ENCODE measurements at regions not wholly inside any gene's neighbourhood (a gene's known extent, or its start where the extent isn't known, plus 50 kb on each side); places are given as distances from the start of the nearest gene placed in this dataset.

DNA sequence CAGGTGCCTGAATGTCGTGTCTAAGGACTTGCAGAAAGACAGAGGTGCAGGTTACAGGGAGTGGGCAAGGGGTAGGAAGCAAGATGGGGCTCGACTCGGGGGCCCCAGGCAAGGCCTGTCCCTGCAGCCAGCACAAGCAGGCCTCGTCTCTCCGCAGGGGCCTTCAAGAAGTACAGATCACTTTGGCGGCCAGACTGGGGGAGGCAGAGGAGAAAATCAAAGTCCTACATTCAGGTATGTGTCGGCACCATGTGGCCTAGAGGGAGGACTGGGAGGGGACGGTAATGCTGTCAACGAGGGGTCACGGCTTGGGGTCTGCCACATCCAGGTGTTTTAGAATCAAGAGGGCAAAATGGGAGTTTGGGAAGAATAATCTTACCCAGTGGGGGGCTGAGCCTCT is 73.7 kb downstream of the PHETA1 start (continued):
- TF ChIP-seq, protein P1, sequence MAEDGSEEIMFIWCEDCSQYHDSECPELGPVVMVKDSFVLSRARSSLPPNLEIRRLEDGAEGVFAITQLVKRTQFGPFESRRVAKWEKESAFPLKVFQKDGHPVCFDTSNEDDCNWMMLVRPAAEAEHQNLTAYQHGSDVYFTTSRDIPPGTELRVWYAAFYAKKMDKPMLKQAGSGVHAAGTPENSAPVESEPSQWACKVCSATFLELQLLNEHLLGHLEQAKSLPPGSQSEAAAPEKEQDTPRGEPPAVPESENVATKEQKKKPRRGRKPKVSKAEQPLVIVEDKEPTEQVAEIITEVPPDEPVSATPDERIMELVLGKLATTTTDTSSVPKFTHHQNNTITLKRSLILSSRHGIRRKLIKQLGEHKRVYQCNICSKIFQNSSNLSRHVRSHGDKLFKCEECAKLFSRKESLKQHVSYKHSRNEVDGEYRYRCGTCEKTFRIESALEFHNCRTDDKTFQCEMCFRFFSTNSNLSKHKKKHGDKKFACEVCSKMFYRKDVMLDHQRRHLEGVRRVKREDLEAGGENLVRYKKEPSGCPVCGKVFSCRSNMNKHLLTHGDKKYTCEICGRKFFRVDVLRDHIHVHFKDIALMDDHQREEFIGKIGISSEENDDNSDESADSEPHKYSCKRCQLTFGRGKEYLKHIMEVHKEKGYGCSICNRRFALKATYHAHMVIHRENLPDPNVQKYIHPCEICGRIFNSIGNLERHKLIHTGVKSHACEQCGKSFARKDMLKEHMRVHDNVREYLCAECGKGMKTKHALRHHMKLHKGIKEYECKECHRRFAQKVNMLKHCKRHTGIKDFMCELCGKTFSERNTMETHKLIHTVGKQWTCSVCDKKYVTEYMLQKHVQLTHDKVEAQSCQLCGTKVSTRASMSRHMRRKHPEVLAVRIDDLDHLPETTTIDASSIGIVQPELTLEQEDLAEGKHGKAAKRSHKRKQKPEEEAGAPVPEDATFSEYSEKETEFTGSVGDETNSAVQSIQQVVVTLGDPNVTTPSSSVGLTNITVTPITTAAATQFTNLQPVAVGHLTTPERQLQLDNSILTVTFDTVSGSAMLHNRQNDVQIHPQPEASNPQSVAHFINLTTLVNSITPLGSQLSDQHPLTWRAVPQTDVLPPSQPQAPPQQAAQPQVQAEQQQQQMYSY (CRISPR knock-in tag; IDR thresholded peaks at IDR 0.05), result no peak
- no peak for TF ChIP-seq GTF2I (CRISPR knock-in tag; conservative IDR thresholded peaks at IDR 0.05)

DNA sequence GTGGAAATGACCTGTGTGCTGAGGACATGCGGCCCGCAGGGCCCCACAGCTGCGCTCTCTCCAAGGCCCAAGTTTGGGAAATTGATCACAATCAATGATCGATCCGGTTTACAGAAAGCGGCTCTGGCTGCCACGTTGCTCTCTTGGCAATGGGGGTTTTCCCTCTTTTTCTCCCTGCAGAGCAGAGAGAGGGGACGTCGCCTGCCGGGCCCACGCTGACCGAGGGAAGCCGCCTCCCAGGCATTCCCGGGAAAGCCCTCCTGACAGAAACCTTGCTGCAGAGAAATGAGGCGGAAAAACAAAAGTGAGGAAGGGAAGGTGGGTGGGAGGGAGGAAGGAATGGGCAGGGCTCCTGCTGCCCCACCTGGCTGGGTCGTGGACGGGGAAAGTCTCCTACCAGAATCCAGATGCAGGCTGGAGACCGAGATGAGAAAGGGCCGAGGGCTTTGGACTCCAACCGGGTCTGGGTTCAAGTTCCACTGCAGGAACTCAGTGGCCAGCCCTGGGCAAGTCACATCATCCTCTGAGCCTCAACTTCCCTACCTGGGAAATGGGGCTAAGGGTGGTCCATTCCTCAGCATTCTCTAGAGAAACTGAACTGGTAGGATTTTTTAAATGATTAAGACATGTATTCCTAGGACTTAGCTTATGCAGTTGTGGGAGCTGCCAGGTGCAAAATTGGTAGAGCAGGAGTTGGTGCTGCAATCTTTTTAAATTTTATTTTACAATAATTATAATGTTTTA is 75.5 kb downstream of the PHETA1 start:
- Mint-ChIP-seq H3K4me1 (peaks cover 6% of the 10 kb centered on the region; the same call in 1 of the 2 replicates), H3K4me3 (no peak overlapping the region), H3K36me3 (peaks cover 8% of the 10 kb centered on the region), H3K9me3 (peaks cover 8% of the 10 kb centered on the region), H3K27me3 (ENCODE audit: low read depth) (no peaks in the 10 kb centered on the region), H3K27ac (no peak overlapping the region; the same call in 1 of the 2 replicates)
- ChIA-PET POLR2A (no interaction called here), CTCF (no interaction called here)
- no peak for DNase-seq (ENCODE audit: low spot score)
- no peak for ATAC-seq
- TF ChIP-seq EMX1 (CRISPR knock-in tag; IDR thresholded peaks at IDR 0.05), result no peak
- no peak for TF ChIP-seq SOX15 (CRISPR knock-in tag; IDR thresholded peaks at IDR 0.05)
- TF ChIP-seq, protein P2, sequence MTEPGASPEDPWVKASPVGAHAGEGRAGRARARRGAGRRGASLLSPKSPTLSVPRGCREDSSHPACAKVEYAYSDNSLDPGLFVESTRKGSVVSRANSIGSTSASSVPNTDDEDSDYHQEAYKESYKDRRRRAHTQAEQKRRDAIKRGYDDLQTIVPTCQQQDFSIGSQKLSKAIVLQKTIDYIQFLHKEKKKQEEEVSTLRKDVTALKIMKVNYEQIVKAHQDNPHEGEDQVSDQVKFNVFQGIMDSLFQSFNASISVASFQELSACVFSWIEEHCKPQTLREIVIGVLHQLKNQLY (CRISPR knock-in tag; IDR thresholded peaks at IDR 0.05), result no peak
- no peak for TF ChIP-seq OVOL2 (CRISPR knock-in tag; IDR thresholded peaks at IDR 0.05; ENCODE audit: borderline replicate concordance)
- TF ChIP-seq ZNF219 (CRISPR knock-in tag; IDR thresholded peaks at IDR 0.05; ENCODE audit: borderline replicate concordance), result no peak
- TF ChIP-seq, protein P3, sequence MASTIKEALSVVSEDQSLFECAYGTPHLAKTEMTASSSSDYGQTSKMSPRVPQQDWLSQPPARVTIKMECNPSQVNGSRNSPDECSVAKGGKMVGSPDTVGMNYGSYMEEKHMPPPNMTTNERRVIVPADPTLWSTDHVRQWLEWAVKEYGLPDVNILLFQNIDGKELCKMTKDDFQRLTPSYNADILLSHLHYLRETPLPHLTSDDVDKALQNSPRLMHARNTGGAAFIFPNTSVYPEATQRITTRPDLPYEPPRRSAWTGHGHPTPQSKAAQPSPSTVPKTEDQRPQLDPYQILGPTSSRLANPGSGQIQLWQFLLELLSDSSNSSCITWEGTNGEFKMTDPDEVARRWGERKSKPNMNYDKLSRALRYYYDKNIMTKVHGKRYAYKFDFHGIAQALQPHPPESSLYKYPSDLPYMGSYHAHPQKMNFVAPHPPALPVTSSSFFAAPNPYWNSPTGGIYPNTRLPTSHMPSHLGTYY (CRISPR knock-in tag; IDR thresholded peaks at IDR 0.05), result no peak
- TF ChIP-seq, protein P4, sequence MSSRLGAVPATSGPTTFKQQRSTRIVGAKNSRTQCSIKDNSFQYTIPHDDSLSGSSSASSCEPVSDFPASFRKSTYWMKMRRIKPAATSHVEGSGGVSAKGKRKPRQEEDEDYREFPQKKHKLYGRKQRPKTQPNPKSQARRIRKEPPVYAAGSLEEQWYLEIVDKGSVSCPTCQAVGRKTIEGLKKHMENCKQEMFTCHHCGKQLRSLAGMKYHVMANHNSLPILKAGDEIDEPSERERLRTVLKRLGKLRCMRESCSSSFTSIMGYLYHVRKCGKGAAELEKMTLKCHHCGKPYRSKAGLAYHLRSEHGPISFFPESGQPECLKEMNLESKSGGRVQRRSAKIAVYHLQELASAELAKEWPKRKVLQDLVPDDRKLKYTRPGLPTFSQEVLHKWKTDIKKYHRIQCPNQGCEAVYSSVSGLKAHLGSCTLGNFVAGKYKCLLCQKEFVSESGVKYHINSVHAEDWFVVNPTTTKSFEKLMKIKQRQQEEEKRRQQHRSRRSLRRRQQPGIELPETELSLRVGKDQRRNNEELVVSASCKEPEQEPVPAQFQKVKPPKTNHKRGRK (CRISPR knock-in tag; IDR thresholded peaks at IDR 0.05; ENCODE audit: borderline replicate concordance), result no peak
- TF ChIP-seq, protein P5, sequence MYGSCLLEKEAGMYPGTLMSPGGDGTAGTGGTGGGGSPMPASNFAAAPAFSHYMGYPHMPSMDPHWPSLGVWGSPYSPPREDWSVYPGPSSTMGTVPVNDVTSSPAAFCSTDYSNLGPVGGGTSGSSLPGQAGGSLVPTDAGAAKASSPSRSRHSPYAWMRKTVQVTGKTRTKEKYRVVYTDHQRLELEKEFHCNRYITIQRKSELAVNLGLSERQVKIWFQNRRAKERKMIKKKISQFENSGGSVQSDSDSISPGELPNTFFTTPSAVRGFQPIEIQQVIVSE (CRISPR knock-in tag; IDR thresholded peaks at IDR 0.05; ENCODE audit: borderline replicate concordance), result no peak
- TF ChIP-seq, protein P6, sequence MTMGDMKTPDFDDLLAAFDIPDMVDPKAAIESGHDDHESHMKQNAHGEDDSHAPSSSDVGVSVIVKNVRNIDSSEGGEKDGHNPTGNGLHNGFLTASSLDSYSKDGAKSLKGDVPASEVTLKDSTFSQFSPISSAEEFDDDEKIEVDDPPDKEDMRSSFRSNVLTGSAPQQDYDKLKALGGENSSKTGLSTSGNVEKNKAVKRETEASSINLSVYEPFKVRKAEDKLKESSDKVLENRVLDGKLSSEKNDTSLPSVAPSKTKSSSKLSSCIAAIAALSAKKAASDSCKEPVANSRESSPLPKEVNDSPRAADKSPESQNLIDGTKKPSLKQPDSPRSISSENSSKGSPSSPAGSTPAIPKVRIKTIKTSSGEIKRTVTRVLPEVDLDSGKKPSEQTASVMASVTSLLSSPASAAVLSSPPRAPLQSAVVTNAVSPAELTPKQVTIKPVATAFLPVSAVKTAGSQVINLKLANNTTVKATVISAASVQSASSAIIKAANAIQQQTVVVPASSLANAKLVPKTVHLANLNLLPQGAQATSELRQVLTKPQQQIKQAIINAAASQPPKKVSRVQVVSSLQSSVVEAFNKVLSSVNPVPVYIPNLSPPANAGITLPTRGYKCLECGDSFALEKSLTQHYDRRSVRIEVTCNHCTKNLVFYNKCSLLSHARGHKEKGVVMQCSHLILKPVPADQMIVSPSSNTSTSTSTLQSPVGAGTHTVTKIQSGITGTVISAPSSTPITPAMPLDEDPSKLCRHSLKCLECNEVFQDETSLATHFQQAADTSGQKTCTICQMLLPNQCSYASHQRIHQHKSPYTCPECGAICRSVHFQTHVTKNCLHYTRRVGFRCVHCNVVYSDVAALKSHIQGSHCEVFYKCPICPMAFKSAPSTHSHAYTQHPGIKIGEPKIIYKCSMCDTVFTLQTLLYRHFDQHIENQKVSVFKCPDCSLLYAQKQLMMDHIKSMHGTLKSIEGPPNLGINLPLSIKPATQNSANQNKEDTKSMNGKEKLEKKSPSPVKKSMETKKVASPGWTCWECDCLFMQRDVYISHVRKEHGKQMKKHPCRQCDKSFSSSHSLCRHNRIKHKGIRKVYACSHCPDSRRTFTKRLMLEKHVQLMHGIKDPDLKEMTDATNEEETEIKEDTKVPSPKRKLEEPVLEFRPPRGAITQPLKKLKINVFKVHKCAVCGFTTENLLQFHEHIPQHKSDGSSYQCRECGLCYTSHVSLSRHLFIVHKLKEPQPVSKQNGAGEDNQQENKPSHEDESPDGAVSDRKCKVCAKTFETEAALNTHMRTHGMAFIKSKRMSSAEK (CRISPR knock-in tag; IDR thresholded peaks at IDR 0.05; ENCODE audit: borderline replicate concordance), result no peak
- TF ChIP-seq PRRX2 (CRISPR knock-in tag; IDR thresholded peaks at IDR 0.05), result no peak
- no peak for TF ChIP-seq NFYB (CRISPR knock-in tag; conservative IDR thresholded peaks at IDR 0.05; ENCODE audit: low read depth)
- TF ChIP-seq, protein P7, sequence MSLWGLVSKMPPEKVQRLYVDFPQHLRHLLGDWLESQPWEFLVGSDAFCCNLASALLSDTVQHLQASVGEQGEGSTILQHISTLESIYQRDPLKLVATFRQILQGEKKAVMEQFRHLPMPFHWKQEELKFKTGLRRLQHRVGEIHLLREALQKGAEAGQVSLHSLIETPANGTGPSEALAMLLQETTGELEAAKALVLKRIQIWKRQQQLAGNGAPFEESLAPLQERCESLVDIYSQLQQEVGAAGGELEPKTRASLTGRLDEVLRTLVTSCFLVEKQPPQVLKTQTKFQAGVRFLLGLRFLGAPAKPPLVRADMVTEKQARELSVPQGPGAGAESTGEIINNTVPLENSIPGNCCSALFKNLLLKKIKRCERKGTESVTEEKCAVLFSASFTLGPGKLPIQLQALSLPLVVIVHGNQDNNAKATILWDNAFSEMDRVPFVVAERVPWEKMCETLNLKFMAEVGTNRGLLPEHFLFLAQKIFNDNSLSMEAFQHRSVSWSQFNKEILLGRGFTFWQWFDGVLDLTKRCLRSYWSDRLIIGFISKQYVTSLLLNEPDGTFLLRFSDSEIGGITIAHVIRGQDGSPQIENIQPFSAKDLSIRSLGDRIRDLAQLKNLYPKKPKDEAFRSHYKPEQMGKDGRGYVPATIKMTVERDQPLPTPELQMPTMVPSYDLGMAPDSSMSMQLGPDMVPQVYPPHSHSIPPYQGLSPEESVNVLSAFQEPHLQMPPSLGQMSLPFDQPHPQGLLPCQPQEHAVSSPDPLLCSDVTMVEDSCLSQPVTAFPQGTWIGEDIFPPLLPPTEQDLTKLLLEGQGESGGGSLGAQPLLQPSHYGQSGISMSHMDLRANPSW (CRISPR knock-in tag; conservative IDR thresholded peaks at IDR 0.05; ENCODE audit: low read depth), result no peak
- TF ChIP-seq ETV6 (CRISPR knock-in tag; IDR thresholded peaks at IDR 0.05), result no peak
- TF ChIP-seq NFE2L1 (CRISPR knock-in tag; IDR thresholded peaks at IDR 0.05), result no peak
- TF ChIP-seq, protein P8, sequence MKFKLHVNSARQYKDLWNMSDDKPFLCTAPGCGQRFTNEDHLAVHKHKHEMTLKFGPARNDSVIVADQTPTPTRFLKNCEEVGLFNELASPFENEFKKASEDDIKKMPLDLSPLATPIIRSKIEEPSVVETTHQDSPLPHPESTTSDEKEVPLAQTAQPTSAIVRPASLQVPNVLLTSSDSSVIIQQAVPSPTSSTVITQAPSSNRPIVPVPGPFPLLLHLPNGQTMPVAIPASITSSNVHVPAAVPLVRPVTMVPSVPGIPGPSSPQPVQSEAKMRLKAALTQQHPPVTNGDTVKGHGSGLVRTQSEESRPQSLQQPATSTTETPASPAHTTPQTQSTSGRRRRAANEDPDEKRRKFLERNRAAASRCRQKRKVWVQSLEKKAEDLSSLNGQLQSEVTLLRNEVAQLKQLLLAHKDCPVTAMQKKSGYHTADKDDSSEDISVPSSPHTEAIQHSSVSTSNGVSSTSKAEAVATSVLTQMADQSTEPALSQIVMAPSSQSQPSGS (CRISPR knock-in tag; IDR thresholded peaks at IDR 0.05; ENCODE audit: borderline replicate concordance, low read depth), result no peak
- no peak for TF ChIP-seq FOXJ3 (CRISPR knock-in tag; IDR thresholded peaks at IDR 0.05; ENCODE audit: borderline replicate concordance)
- no peak for TF ChIP-seq HMGA2 (CRISPR knock-in tag; IDR thresholded peaks at IDR 0.05)
